Spleen (tissue), 7 donors: ENCODE measurements at regions not wholly inside any gene's neighbourhood (a gene's known extent, or its start where the extent isn't known, plus 50 kb on each side); places are given as distances from the start of the nearest gene placed in this dataset.

Experiments
- POLR2A ChIP-seq, 3 donors: fragments of 450-650 bp; IDR thresholded peaks; one replicate each; pipeline ENCODE4 v1.5.1; 2017; ENCODE audit warnings: antibody characterized with exemption in 3 of 3, mild to moderate bottlenecking in 1 of 3
- TF ChIP-seq, protein P1 (sequence below), 11 experiments: fragments of 200-600 bp in 7 of 11; fragments of 450-650 bp in 4 of 11; sonication (generic) in 4 of 11; IDR thresholded peaks in 8 of 11; conservative IDR thresholded peaks in 3 of 11; 1 replicate in 7 of 11; 2 replicates in 4 of 11; pipeline versions ENCODE4 v1.4.0 to v1.8.0; 2016 to 2021; ENCODE audit warnings: antibody characterized with exemption in 11 of 11, inconsistent platforms in 4 of 11, mild to moderate bottlenecking in 1 of 11
- donor health status: DM: no; HTN: no; CAD: no; lungs with moderate emphysema.
- donor health status: DM: no; HTN: no; CAD: no.
- donor health status: DM: no; HTN: no; CAD: no.

DNA sequence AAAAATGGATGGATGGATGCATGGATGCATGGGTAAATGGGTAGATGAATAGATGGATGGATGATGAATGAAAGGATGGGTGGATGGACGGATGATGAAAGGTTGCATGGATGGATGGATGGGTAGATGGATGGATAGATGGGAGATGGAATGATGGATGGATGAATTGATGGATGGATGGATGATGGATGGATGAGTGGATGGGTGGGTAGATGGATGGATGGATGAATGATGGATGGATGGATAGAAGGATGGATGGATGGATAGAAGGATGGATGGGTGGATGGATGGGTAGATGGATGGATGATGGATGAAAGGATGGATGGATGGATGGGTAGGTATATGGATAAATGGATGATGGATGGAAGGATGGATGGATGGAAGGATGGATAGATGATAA, 115.1 kb upstream of the LSM14A start:
- no peak for TF ChIP-seq POLR2A (IDR thresholded peaks at IDR 0.05)
- TF ChIP-seq, protein P1, sequence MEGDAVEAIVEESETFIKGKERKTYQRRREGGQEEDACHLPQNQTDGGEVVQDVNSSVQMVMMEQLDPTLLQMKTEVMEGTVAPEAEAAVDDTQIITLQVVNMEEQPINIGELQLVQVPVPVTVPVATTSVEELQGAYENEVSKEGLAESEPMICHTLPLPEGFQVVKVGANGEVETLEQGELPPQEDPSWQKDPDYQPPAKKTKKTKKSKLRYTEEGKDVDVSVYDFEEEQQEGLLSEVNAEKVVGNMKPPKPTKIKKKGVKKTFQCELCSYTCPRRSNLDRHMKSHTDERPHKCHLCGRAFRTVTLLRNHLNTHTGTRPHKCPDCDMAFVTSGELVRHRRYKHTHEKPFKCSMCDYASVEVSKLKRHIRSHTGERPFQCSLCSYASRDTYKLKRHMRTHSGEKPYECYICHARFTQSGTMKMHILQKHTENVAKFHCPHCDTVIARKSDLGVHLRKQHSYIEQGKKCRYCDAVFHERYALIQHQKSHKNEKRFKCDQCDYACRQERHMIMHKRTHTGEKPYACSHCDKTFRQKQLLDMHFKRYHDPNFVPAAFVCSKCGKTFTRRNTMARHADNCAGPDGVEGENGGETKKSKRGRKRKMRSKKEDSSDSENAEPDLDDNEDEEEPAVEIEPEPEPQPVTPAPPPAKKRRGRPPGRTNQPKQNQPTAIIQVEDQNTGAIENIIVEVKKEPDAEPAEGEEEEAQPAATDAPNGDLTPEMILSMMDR (IDR thresholded peaks at IDR 0.05 in 8 of 11, conservative IDR thresholded peaks at IDR 0.05 in 3 of 11) = no peak
